ENCODE measurements at regions not wholly inside any gene's neighbourhood (a gene's known extent, or its start where the extent isn't known, plus 50 kb on each side); places are given as distances from the start of the nearest gene placed in this dataset.

DNA sequence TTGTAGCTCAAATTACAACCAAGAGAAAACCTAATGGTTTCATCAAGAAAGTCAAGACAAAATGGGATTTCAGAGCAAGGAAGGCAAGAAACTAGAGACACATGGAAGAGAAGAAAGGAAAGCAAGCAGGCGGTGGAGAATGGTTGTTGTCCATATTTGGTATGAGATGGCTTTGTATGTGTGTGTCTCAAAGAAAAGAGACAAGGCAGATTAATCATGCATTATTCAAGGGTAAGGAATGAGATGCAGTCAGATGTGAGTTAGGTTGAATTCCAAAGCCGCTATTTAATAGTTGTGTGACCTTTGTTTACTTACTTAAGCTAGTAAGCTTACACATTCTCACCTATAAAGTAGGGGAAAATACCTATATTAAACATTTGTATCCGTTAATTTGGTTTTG is 1029.6 kb downstream of the CDH11 start:
- no peak for TF ChIP-seq CTCF (IDR thresholded peaks at IDR 0.05)
- no peak for TF ChIP-seq POLR2A (IDR thresholded peaks at IDR 0.05)
